ENCODE measurements at regions not wholly inside any gene's neighbourhood (a gene's known extent, or its start where the extent isn't known, plus 50 kb on each side); places are given as distances from the start of the nearest gene placed in this dataset.
A peak's percentile ranks its signal among the peaks of the same experiment; 100 is the strongest.

DNA sequence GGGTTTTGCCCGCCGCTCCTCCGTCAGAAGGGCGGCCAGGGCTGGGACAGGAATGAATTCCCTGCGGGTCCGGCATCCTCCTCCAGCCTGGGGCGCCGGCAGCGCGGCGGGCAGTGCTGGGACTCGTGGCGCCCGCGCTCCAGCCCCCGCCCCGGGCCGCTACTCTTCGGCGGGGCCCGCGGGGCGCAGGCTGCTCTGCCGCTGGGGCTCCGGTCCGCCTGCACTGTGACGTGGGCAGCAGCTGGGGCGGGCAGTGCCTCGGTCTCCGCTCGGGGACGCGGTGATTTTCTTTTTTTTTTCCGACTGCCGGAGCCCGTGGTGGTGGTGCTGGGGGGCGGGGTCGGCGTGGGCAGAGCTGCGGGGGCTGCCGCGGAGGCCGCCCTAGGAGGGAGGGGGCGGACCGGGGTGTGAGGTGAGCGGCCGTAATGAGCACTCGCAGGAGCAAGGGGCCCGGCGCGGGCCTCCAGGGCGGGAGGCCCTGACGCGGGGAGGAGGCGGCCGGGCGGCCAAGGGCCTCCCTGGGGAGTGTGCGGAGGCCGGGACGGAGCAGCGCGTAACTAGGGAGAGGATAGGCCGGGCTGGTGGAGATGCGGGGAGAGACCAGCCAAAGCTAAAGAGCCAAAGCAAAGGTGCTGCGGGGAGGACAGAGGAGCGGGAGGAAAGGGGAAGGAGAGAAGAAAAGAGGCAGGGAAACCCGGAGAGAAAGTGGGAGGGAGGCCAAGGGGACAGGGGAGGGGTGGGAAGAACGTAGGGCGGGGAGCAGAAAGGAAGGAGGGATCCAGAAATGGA is 73.3 kb upstream of the ZBED5 start:
- peak overlapping the region; percentile 44 to 85 (median 64) for H3K4me3 ChIP-seq (ENCODE audit: extremely low read depth in 1 of 4, insufficient read depth in 2 of 4, low read depth in 3 of 4, low read length in 4 of 4)
- H2BK12ac ChIP-seq (ENCODE audit: low read depth, low read length) = 0 out of 2 replicates have a peak overlapping the region, but pooled peaks have one; percentile 32
- H2AK5ac ChIP-seq (ENCODE audit: low read depth, low read length) = no peak overlapping the region
- peaks cover 3 to 14% (median 5%) of the 10 kb centered on the region in 4 experiments; a peak in 4 of 7 replicates for H3K4me1 ChIP-seq (replicated peaks in 1 of 4; ENCODE audit: control insufficient read depth in 3 of 4, insufficient read depth in 4 of 4, low read length in 3 of 4)
- DNase-seq (ENCODE audit: low read depth in 1 of 2, low spot score in 2 of 2) = peak in 1 of 2 experiments; percentile 79
- 1% methylated on average over 27 of the region's 69 CpGs; no CpG with 5 or more reads in 1 of the 2 experiments for WGBS, 2 experiments (ENCODE audit: extremely low coverage in 1 of 2, insufficient coverage in 1 of 2, insufficient read length in 1 of 2, insufficient replicate concordance in 2 of 2, low coverage in 1 of 2, low lambda C conversion rate in 2 of 2, missing lambda C conversion rate in 1 of 2)
- CTCF ChIA-PET (ENCODE audit: partially characterized antibody) = interaction anchor here (0.6 to 2.8 kb wide), 13 partner anchors 19 to 856 kb away, joined by 3 to 6 read pairs (median 3); no protein-coding TSS in a partner anchor
- H3K9me3 ChIP-seq (ENCODE audit: insufficient read depth in 2 of 2, low read depth in 1 of 2, low read length in 1 of 2) = no peaks in the 10 kb centered on the region; a peak in 1 of 4 replicates
- H4K20me1 ChIP-seq (replicated peaks in 1 of 2; ENCODE audit: control insufficient read depth in 1 of 2, insufficient read depth in 2 of 2, low read length in 2 of 2) = no peaks in the 10 kb centered on the region
- H2BK120ac ChIP-seq (replicated peaks; ENCODE audit: low read depth, low read length) = no peak overlapping the region
- H4K8ac ChIP-seq (ENCODE audit: extremely low read depth, insufficient read depth, low read length) = peak overlapping the region; percentile 95
- peak overlapping the region; percentile 73 for H4K5ac ChIP-seq (ENCODE audit: insufficient read length, low read depth, low read length)
- H3K27me3 ChIP-seq (replicated peaks in 1 of 4; ENCODE audit: control insufficient read depth in 3 of 4, extremely low read depth in 1 of 4, insufficient read depth in 3 of 4, low read length in 3 of 4) = peaks cover 0 to 11% (median 10%) of the 10 kb centered on the region in 4 experiments; a peak in 5 of 7 replicates
- H3K79me1 ChIP-seq (ENCODE audit: low read depth, low read length) = no peaks in the 10 kb centered on the region
- peak overlapping the region; percentile 55; the same call in 1 of the 2 replicates for H2AFZ ChIP-seq (ENCODE audit: low read length)
- H3K14ac ChIP-seq (ENCODE audit: insufficient read length) = no peak overlapping the region
- H3K79me2 ChIP-seq (ENCODE audit: control insufficient read depth in 1 of 2, insufficient read depth in 2 of 2, low read length in 2 of 2) = no peaks in the 10 kb centered on the region
- H3K4ac ChIP-seq (replicated peaks; ENCODE audit: insufficient read length, low read depth, low read length) = peak overlapping the region; percentile 69
- H3K23ac ChIP-seq (ENCODE audit: insufficient read length) = no peak overlapping the region
- H3K18ac ChIP-seq (ENCODE audit: extremely low read depth, low read length) = peak overlapping the region; percentile 91
- no peak overlapping the region; the same call in 1 of the 2 replicates for H2BK15ac ChIP-seq (ENCODE audit: low read length)
- peaks cover 12% of the 10 kb centered on the region for H3K23me2 ChIP-seq (ENCODE audit: low read depth, low read length)
- H3K56ac ChIP-seq (replicated peaks; ENCODE audit: insufficient read length, low read depth, low read length) = peak overlapping the region; percentile 67
- no peak for FAIRE-seq
- POLR2A ChIA-PET (ENCODE audit: partially characterized antibody) = interaction anchor here (0.6 to 3.8 kb wide), 13 partner anchors 11 to 180 kb away, joined by 3 to 35 read pairs (median 3); partner anchors contain the start of genes CTR9, EIF4G2 and ZBED5
- peak overlapping the region; percentile 79 to 93 for H3K4me2 ChIP-seq (ENCODE audit: insufficient read depth in 1 of 2, low read depth in 2 of 2, low read length in 2 of 2)
- H3K9ac ChIP-seq (replicated peaks in 1 of 4; ENCODE audit: extremely low read depth in 1 of 4, low read depth in 3 of 4, low read length in 3 of 4) = peak overlapping the region; percentile 35 to 62 (median 60)
- H2BK20ac ChIP-seq (ENCODE audit: low read length) = peak overlapping the region; percentile 21; the same call in 1 of the 2 replicates
- H3K27ac ChIP-seq (ENCODE audit: low read depth, low read length) = no peak overlapping the region
- no peaks in the 10 kb centered on the region for H3K36me3 ChIP-seq (ENCODE audit: control insufficient read depth in 2 of 4, insufficient read depth in 4 of 4, low read length in 3 of 4)
- peak overlapping the region; percentile 75 for H4K91ac ChIP-seq (replicated peaks; ENCODE audit: insufficient read length, low read length)
- H2BK5ac ChIP-seq (ENCODE audit: low read depth, low read length) = peak overlapping the region; percentile 57; the same call in 1 of the 2 replicates
- TF ChIP-seq KDM4A (IDR thresholded peaks at IDR 0.05; ENCODE audit: low read depth, low read length, severe bottlenecking) (peak; percentile 41), CHD2 (IDR thresholded peaks at IDR 0.05; ENCODE audit: low read length) (no peak), SIN3A (conservative IDR thresholded peaks at IDR 0.05 in 1 of 2, IDR thresholded peaks at IDR 0.05 in 1 of 2; ENCODE audit: low read depth in 1 of 2, low read length in 2 of 2) (peak in 1 of 2 experiments; percentile 38; a peak in 1 of 4 replicates), CEBPB (IDR thresholded peaks at IDR 0.05; ENCODE audit: low read depth, low read length) (no peak), BRCA1 (IDR thresholded peaks at IDR 0.05; ENCODE audit: low read depth, low read length) (no peak), EGR1 (IDR thresholded peaks at IDR 0.05; ENCODE audit: borderline replicate concordance, low read depth, low read length) (0 out of 2 replicates have a peak, but pooled peaks have one; percentile 33), PHF8 (conservative IDR thresholded peaks at IDR 0.05; ENCODE audit: low read depth, low read length) (peak; percentile 33; the same call in 1 of the 2 replicates), SP2 (IDR thresholded peaks at IDR 0.05; ENCODE audit: low read length) (no peak)
- TF ChIP-seq, protein P1, sequence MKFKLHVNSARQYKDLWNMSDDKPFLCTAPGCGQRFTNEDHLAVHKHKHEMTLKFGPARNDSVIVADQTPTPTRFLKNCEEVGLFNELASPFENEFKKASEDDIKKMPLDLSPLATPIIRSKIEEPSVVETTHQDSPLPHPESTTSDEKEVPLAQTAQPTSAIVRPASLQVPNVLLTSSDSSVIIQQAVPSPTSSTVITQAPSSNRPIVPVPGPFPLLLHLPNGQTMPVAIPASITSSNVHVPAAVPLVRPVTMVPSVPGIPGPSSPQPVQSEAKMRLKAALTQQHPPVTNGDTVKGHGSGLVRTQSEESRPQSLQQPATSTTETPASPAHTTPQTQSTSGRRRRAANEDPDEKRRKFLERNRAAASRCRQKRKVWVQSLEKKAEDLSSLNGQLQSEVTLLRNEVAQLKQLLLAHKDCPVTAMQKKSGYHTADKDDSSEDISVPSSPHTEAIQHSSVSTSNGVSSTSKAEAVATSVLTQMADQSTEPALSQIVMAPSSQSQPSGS (IDR thresholded peaks at IDR 0.05; ENCODE audit: low read length) = no peak

All from H1 (cell line).